ENCODE measurements at regions not wholly inside any gene's neighbourhood (a gene's known extent, or its start where the extent isn't known, plus 50 kb on each side); places are given as distances from the start of the nearest gene placed in this dataset.

GRCh38 chr10:84076540-84077195, 62.6 kb upstream of the GHITM start:
- Mint-ChIP-seq H3K27ac (no peak overlapping the region), H3K9me3 (peaks cover 0 to 3% (median 0%) of the 10 kb centered on the region in 7 donors), H3K36me3 (no peaks in the 10 kb centered on the region), H3K4me3 (no peak overlapping the region), H3K4me1 (no peaks in the 10 kb centered on the region), H3K27me3 (ENCODE audit: low read depth in 3 of 3) (peaks cover 1 to 2% (median 1%) of the 10 kb centered on the region in 3 donors)
- Histone ChIP-seq H3K36me3 (replicated peaks in 1 of 2; ENCODE audit: control insufficient read depth in 1 of 2, insufficient read depth in 2 of 2, low read length in 2 of 2) (no peaks in the 10 kb centered on the region), H3K4me1 (ENCODE audit: control insufficient read depth in 1 of 2, insufficient read depth in 2 of 2, low read length in 2 of 2) (no peaks in the 10 kb centered on the region), H3K9ac (ENCODE audit: insufficient read depth, low read length, poor library complexity, severe bottlenecking) (no peak overlapping the region), H3K27ac (ENCODE audit: low read depth in 1 of 2, low read length in 2 of 2) (no peak overlapping the region), H3K4me3 (replicated peaks in 1 of 3; ENCODE audit: low read depth in 2 of 3, low read length in 3 of 3) (no peak overlapping the region), H2AFZ (ENCODE audit: insufficient read depth, low read depth, low read length, poor library complexity, severe bottlenecking) (no peak overlapping the region), H4K20me1 (ENCODE audit: insufficient read depth, low read length) (no peaks in the 10 kb centered on the region), H3K79me2 (ENCODE audit: insufficient read depth, low read length) (no peaks in the 10 kb centered on the region), H3K9me3 (replicated peaks in 1 of 2; ENCODE audit: control insufficient read depth in 1 of 2, insufficient read depth in 1 of 2, low read length in 2 of 2) (no peaks in the 10 kb centered on the region), H3K27me3 (ENCODE audit: control insufficient read depth in 2 of 2, insufficient read depth in 2 of 2, low read length in 2 of 2) (no peaks in the 10 kb centered on the region), H3K4me2 (replicated peaks; ENCODE audit: extremely low read depth, low read length, poor library complexity, severe bottlenecking) (no peak overlapping the region)
- DNase-seq: no peak
- TF ChIP-seq CTCF (IDR thresholded peaks at IDR 0.05): no peak
- intact Hi-C loops (cut with micrococcal nuclease): no loop called here
- WGBS (ENCODE audit: insufficient coverage): 60% methylated on average over 1 of the region's 4 CpGs

GRCh38 chr10:84077768-84078167, 61.5 kb upstream of the GHITM start:
- Mint-ChIP-seq H3K27ac (no peak overlapping the region), H3K9me3 (peaks cover 0 to 5% (median 0%) of the 10 kb centered on the region in 7 donors), H3K4me1 (no peaks in the 10 kb centered on the region), H3K27me3 (ENCODE audit: low read depth in 3 of 3) (peaks cover 1 to 3% (median 1%) of the 10 kb centered on the region in 3 donors), H3K36me3 (no peaks in the 10 kb centered on the region), H3K4me3 (no peak overlapping the region)
- no peak overlapping the region for H3K4me3 ChIP-seq (replicated peaks in 1 of 3; ENCODE audit: low read depth in 2 of 3, low read length in 3 of 3)
- H3K27ac ChIP-seq (ENCODE audit: low read depth in 1 of 2, low read length in 2 of 2): no peak overlapping the region
- no peaks in the 10 kb centered on the region for H3K4me1 ChIP-seq (ENCODE audit: control insufficient read depth in 1 of 2, insufficient read depth in 2 of 2, low read length in 2 of 2)
- no peaks in the 10 kb centered on the region for H4K20me1 ChIP-seq (ENCODE audit: insufficient read depth, low read length)
- no peak overlapping the region for H2AFZ ChIP-seq (ENCODE audit: insufficient read depth, low read depth, low read length, poor library complexity, severe bottlenecking)
- no peaks in the 10 kb centered on the region for H3K79me2 ChIP-seq (ENCODE audit: insufficient read depth, low read length)
- no peaks in the 10 kb centered on the region for H3K27me3 ChIP-seq (ENCODE audit: control insufficient read depth in 2 of 2, insufficient read depth in 2 of 2, low read length in 2 of 2)
- H3K9ac ChIP-seq (ENCODE audit: insufficient read depth, low read length, poor library complexity, severe bottlenecking): no peak overlapping the region
- DNase-seq: no peak
- H3K36me3 ChIP-seq (replicated peaks in 1 of 2; ENCODE audit: control insufficient read depth in 1 of 2, insufficient read depth in 2 of 2, low read length in 2 of 2): no peaks in the 10 kb centered on the region
- no peaks in the 10 kb centered on the region for H3K9me3 ChIP-seq (replicated peaks in 1 of 2; ENCODE audit: control insufficient read depth in 1 of 2, insufficient read depth in 1 of 2, low read length in 2 of 2)
- WGBS (ENCODE audit: insufficient coverage): no CpG with 5 or more reads among the region's 2 CpGs
- H3K4me2 ChIP-seq (replicated peaks; ENCODE audit: extremely low read depth, low read length, poor library complexity, severe bottlenecking): no peak overlapping the region
- intact Hi-C loops (cut with micrococcal nuclease): no loop called here
- TF ChIP-seq CTCF (IDR thresholded peaks at IDR 0.05): no peak

All from CD14-positive monocyte (primary cell).